SK-N-SH (cell line): ENCODE measurements at regions not wholly inside any gene's neighbourhood (a gene's known extent, or its start where the extent isn't known, plus 50 kb on each side); places are given as distances from the start of the nearest gene placed in this dataset.

Experiments used
- CTCF ChIA-PET: fragments of 300-600, 350-600 bp; formaldehyde crosslinking; extraction: SDS; loops from one replicate; lab custom pipeline; 2021; lab: Yijun Ruan, JAX
- POLR2A ChIA-PET: fragments of 350-600 bp; sonication (Branson Sonifier 250); formaldehyde crosslinking; extraction: SDS; loops from one replicate; lab custom pipeline; 2020; ENCODE audit warnings: antibody characterized with exemption, inconsistent platforms; lab: Yijun Ruan, JAX
- DNase-seq: peaks from one replicate; pipeline ENCODE4 v3.0.0; 2012
- H2AFZ ChIP-seq: fragments of 200-600 bp; sonication (generic); 2 replicates; pipeline ENCODE4 v1.8.1; 2016; ENCODE audit warnings: antibody characterized with exemption, mild to moderate bottlenecking, low read depth
- H3F3A ChIP-seq: fragments of 200-600 bp; sonication (generic); replicated peaks from 2 replicates; pipeline ENCODE3; 2016; ENCODE audit warnings: antibody characterized with exemption, mild to moderate bottlenecking; ENCODE audit not compliant: insufficient read depth
- H3K27ac ChIP-seq, 2 experiments: fragments of 200-500 bp in 1 of 2; fragments of 200-600 bp in 1 of 2; sonication (Bioruptor generic) in 1 of 2; sonication (generic), shearing (Covaris generic) in 1 of 2; 2 replicates each; pipeline versions ENCODE4 v1.5.1 to v1.6.1; 2014 to 2016; ENCODE audit warnings: low read depth in 2 of 2, inconsistent platforms in 1 of 2, low read length in 1 of 2, mild to moderate bottlenecking in 1 of 2, mixed read lengths in 1 of 2
- H3K27me3 ChIP-seq: fragments of 200-600 bp; sonication (generic), shearing (Covaris generic); 2 replicates; pipeline ENCODE4 v1.6.1; 2016; ENCODE audit warnings: mixed run types; ENCODE audit not compliant: insufficient read depth
- H3K36me3 ChIP-seq, 2 experiments: fragments of 200-500 bp in 1 of 2; fragments of 200-600 bp in 1 of 2; sonication (Bioruptor generic) in 1 of 2; sonication (generic) in 1 of 2; replicated peaks in 1 of 2; 2 replicates each; pipeline versions ENCODE3 to v1.5.1; 2014 to 2016; ENCODE audit warnings: low read length in 1 of 2, mild to moderate bottlenecking in 1 of 2; ENCODE audit not compliant: insufficient read depth in 2 of 2, control insufficient read depth in 1 of 2
- H3K4me1 ChIP-seq, 2 experiments: fragments of 200-500 bp in 1 of 2; fragments of 200-600 bp in 1 of 2; sonication (Bioruptor generic) in 1 of 2; sonication (generic), shearing (Covaris generic) in 1 of 2; 2 replicates each; pipeline versions ENCODE4 v1.5.1 to v1.6.1; 2014 to 2016; ENCODE audit warnings: low read depth in 1 of 2, low read length in 1 of 2, mixed run types in 1 of 2; ENCODE audit not compliant: insufficient read depth in 2 of 2, control insufficient read depth in 1 of 2
- H3K4me2 ChIP-seq: fragments of 200-600 bp; sonication (generic), shearing (Covaris generic); 2 replicates; pipeline ENCODE4 v1.6.1; 2017; ENCODE audit warnings: mixed run types
- H3K4me3 ChIP-seq, 2 experiments: fragments of 200-500 bp in 1 of 2; fragments of 200-600 bp in 1 of 2; sonication (Bioruptor generic) in 1 of 2; sonication (generic), shearing (Covaris generic) in 1 of 2; 2 replicates each; pipeline versions ENCODE4 v1.5.1 to v1.8.1; 2014 to 2016; ENCODE audit warnings: low read depth in 2 of 2, inconsistent platforms in 1 of 2, low read length in 1 of 2, mild to moderate bottlenecking in 1 of 2, mixed read lengths in 1 of 2, moderate library complexity in 1 of 2
- H3K79me2 ChIP-seq: fragments of 200-600 bp; sonication (generic); 2 replicates; pipeline ENCODE4 v1.8.1; 2017; ENCODE audit warnings: mild to moderate bottlenecking; ENCODE audit not compliant: insufficient read depth
- H3K9ac ChIP-seq: fragments of 200-600 bp; sonication (generic); 2 replicates; pipeline ENCODE4 v1.6.1; 2017; ENCODE audit warnings: mixed run types
- H3K9me2 ChIP-seq: fragments of 200-600 bp; sonication (generic); 2 replicates; pipeline ENCODE4 v1.6.1; 2017; ENCODE audit warnings: mixed run types
- H3K9me3 ChIP-seq: fragments of 200-600 bp; sonication (generic); 2 replicates; pipeline ENCODE4 v1.6.1; 2017; ENCODE audit warnings: mixed run types, mild to moderate bottlenecking, moderate library complexity
- H4K20me1 ChIP-seq: fragments of 200-600 bp; sonication (generic); 2 replicates; pipeline ENCODE4 v1.6.1; 2017; ENCODE audit warnings: mild to moderate bottlenecking, mixed run types; ENCODE audit not compliant: insufficient read depth
- ELF1 ChIP-seq: IDR thresholded peaks from 2 replicates; pipeline ENCODE4 v1.4.0; 2012
- FOXJ3 ChIP-seq: sonication (generic); formaldehyde crosslinking; IDR thresholded peaks from 2 replicates; pipeline ENCODE4 v1.5.1; 2020; ENCODE audit warnings: mild to moderate bottlenecking, missing genetic modification reagents
- FOXM1 ChIP-seq: IDR thresholded peaks from 2 replicates; pipeline ENCODE4 v1.4.0; 2012; ENCODE audit warnings: low read depth, mild to moderate bottlenecking
- GABPA ChIP-seq: IDR thresholded peaks from 2 replicates; pipeline ENCODE4 v1.4.0; 2012; ENCODE audit warnings: low read depth, mild to moderate bottlenecking
- GATA2 ChIP-seq: sonication (generic); formaldehyde crosslinking; IDR thresholded peaks from 2 replicates; pipeline ENCODE4 v1.5.0; 2020; ENCODE audit warnings: mild to moderate bottlenecking, missing genetic modification reagents
- MEF2A ChIP-seq: IDR thresholded peaks from 2 replicates; pipeline ENCODE4 v1.4.0; 2012; ENCODE audit warnings: low read depth, borderline replicate concordance
- MXI1 ChIP-seq: IDR thresholded peaks from 2 replicates; pipeline ENCODE4 v1.6.1; 2012; ENCODE audit warnings: mild to moderate bottlenecking, low read depth, low read length, improper control_type of control experiment
- NFIC ChIP-seq: IDR thresholded peaks from 2 replicates; pipeline ENCODE4 v1.4.0; 2012; ENCODE audit warnings: borderline replicate concordance
- POLR2AphosphoS5 ChIP-seq: IDR thresholded peaks from 2 replicates; pipeline ENCODE4 v1.6.1; 2012; ENCODE audit warnings: low read depth, low read length
- RCOR1 ChIP-seq: fragments of 150-350 bp; IDR thresholded peaks from 2 replicates; pipeline ENCODE4 v1.6.1; 2017; ENCODE audit warnings: antibody characterized with exemption, low read length
- RFX5 ChIP-seq: IDR thresholded peaks from 2 replicates; pipeline ENCODE4 v1.6.1; 2012; ENCODE audit warnings: mild to moderate bottlenecking, improper control_type of control experiment, low read length
- RXRA ChIP-seq: IDR thresholded peaks from 2 replicates; pipeline ENCODE4 v1.4.0; 2012; ENCODE audit warnings: low read depth, mild to moderate bottlenecking, borderline replicate concordance
- SIN3A ChIP-seq: IDR thresholded peaks from 2 replicates; pipeline ENCODE4 v1.6.1; 2012; ENCODE audit warnings: low read depth, mild to moderate bottlenecking, low read length, moderate library complexity, borderline replicate concordance
- SMC3 ChIP-seq: IDR thresholded peaks from 2 replicates; pipeline ENCODE4 v1.6.1; 2012; ENCODE audit warnings: low read depth, low read length, improper control_type of control experiment
- TAF1 ChIP-seq: IDR thresholded peaks from 2 replicates; pipeline ENCODE4 v1.6.1; 2012; ENCODE audit warnings: low read depth, mild to moderate bottlenecking, low read length, moderate library complexity, borderline replicate concordance
- TEAD4 ChIP-seq: IDR thresholded peaks from 2 replicates; pipeline ENCODE4 v1.4.0; 2012; ENCODE audit warnings: mild to moderate bottlenecking, borderline replicate concordance; ENCODE audit not compliant: insufficient read depth
- YY1 ChIP-seq: IDR thresholded peaks from 2 replicates; pipeline ENCODE4 v1.4.0; 2012; ENCODE audit warnings: low read depth, mild to moderate bottlenecking
- WGBS: methylation state at CpG from one replicate; pipeline ENCODE4 v1.1.6; 2017; ENCODE audit warnings: low lambda C conversion rate; 5-methylcytosine and 5-hydroxymethylcytosine counted together
- TF ChIP-seq, protein P1 (sequence below): IDR thresholded peaks from 2 replicates; pipeline ENCODE4 v1.4.0; 2012; ENCODE audit warnings: low read depth
- TF ChIP-seq, protein P2 (sequence below): fragments of 150-350 bp; IDR thresholded peaks from 2 replicates; pipeline ENCODE4 v1.6.1; 2016; ENCODE audit warnings: mild to moderate bottlenecking, low read depth, low read length
- TF ChIP-seq, protein P3 (sequence below): IDR thresholded peaks from 2 replicates; pipeline ENCODE4; 2012

DNA sequence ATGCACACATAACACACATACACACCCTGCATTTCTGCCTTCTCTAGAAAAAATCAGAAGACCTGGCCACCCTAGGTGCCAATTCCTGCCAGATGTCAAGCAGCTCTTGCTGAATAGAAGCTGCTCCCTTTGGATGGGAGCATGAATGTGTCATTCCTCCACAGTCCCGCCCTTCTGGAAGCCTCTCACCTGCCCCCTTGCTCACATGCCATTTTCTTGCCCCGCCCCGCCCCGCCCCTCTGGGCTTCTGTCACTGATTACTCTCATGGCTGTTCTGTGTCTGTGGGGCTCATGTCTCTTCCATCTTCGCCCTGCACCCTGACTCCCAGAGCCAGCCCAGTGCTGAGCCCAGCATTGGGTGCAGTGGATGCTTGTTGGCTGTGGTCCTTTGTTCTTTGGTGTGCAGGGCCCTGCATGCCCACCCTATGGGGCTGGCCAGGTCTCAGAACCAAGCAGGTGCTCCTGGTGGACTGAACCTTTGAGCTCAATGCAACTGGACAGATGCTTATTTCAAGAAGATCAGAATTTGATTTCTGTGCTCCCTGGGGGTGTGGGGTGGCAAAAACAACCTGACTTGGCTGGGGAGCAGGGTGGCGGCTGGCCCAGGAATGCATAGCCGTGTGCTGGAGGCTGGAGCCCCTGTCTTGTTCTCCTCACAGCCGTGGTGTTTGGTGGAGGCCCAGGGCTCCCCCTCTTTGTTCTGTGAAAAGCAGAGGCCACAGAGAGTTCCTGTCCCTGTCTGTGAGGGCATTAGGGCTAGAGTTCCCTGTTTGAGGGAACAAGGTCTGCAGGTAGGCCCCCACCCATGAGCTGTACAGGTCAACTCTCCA, 140.6 kb upstream of the GLI2 start:
- Histone ChIP-seq H3K27ac (no peak overlapping the region), H3F3A (peaks cover 3% of the 10 kb centered on the region), H3K9me3 (no peaks in the 10 kb centered on the region), H3K4me2 (no peak overlapping the region), H3K4me1 (peaks cover 0 to 17% of the 10 kb centered on the region in 2 experiments; a peak in 1 of 4 replicates), H3K27me3 (no peaks in the 10 kb centered on the region; the same call in 1 of the 2 replicates), H3K9ac (no peak overlapping the region), H3K36me3 (no peaks in the 10 kb centered on the region), H2AFZ (no peak overlapping the region), H3K9me2 (no peaks in the 10 kb centered on the region), H3K79me2 (no peaks in the 10 kb centered on the region), H3K4me3 (no peak overlapping the region), H4K20me1 (no peaks in the 10 kb centered on the region)
- POLR2A ChIA-PET = no interaction called here
- CTCF ChIA-PET = interaction anchor here (0.6 to 1.1 kb wide), 3 partner anchors 9 to 86 kb away, joined by 3 to 4 read pairs (median 3); no protein-coding TSS in a partner anchor
- DNase-seq = no peak
- 38% methylated on average over 7 of the region's 8 CpGs for WGBS
- TF ChIP-seq YY1 (no peak), SIN3A (no peak), TAF1 (no peak), TEAD4 (no peak), FOXJ3 (no peak), RCOR1 (no peak), MXI1 (no peak), NFIC (no peak), SMC3 (no peak), RFX5 (no peak), FOXM1 (no peak), GATA2 (CRISPR knock-in tag) (no peak), GABPA (no peak), RXRA (no peak), ELF1 (no peak), POLR2AphosphoS5 (no peak), MEF2A (no peak)
- TF ChIP-seq, protein P1, sequence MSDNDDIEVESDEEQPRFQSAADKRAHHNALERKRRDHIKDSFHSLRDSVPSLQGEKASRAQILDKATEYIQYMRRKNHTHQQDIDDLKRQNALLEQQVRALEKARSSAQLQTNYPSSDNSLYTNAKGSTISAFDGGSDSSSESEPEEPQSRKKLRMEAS = no peak
- TF ChIP-seq, protein P2, sequence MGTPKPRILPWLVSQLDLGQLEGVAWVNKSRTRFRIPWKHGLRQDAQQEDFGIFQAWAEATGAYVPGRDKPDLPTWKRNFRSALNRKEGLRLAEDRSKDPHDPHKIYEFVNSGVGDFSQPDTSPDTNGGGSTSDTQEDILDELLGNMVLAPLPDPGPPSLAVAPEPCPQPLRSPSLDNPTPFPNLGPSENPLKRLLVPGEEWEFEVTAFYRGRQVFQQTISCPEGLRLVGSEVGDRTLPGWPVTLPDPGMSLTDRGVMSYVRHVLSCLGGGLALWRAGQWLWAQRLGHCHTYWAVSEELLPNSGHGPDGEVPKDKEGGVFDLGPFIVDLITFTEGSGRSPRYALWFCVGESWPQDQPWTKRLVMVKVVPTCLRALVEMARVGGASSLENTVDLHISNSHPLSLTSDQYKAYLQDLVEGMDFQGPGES = no peak
- TF ChIP-seq, protein P3, sequence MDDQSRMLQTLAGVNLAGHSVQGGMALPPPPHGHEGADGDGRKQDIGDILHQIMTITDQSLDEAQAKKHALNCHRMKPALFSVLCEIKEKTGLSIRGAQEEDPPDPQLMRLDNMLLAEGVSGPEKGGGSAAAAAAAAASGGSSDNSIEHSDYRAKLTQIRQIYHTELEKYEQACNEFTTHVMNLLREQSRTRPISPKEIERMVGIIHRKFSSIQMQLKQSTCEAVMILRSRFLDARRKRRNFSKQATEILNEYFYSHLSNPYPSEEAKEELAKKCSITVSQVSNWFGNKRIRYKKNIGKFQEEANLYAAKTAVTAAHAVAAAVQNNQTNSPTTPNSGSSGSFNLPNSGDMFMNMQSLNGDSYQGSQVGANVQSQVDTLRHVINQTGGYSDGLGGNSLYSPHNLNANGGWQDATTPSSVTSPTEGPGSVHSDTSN = no peak
